ENCODE measurements at regions not wholly inside any gene's neighbourhood (a gene's known extent, or its start where the extent isn't known, plus 50 kb on each side); places are given as distances from the start of the nearest gene placed in this dataset.

DNA sequence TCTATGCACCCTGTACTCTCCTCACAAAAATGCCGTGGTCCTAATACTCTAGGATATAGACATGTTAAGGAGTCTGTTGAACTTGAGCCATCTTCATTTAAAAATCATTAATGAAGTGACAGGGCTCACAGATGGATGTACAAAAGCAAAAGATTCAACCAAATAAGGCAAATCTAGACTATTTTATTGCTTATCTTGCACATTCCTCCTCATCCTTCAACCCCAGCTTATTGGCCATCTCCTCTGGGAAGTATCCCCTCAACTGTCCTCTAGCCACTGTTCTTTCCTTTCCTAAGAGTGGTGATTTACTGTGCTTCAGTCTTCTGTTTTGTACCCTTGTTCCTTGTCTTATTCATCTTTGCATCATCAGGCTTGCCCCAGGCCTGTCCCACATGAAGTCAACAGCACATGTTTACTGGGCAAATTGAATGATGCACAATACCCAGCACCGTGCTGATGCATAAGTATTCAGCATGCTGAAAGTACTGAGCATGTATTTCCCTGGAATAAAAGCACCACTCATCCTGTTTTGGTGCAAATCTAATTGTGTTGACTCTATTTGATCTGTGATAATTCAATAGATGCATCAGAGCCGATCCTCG is 287.3 kb upstream of the CLNK start:
- CTCF ChIA-PET (ENCODE audit: unreplicated experiment): no interaction called here
- BruUV-seq (replicated peaks): no TSS peak
- no peaks in the 10 kb centered on the region for H4K20me1 ChIP-seq (ENCODE audit: insufficient read depth, low read length)

DNA sequence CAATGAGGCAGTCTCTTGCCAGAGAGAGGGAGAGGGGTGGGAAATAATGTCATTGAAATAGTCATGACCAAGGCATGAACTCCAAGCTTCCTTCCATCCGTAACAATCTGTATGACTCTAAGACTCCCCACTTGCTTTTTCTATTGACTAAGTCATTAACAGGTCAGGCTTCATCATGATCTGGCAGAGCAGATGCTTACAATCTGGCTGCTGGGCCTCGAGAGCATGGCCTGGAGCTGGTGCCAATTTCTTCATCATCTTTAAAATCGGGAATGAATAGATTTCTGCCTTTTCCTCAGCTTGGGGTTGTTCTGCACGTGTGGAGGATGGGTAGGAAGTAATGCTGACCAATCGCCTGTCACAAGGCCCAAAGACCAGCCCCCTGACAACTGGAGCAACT is 280.6 kb upstream of the CLNK start:
- H3K36me3 ChIP-seq (ENCODE audit: insufficient read depth, low read length): no peaks in the 10 kb centered on the region
- CTCF ChIA-PET (ENCODE audit: unreplicated experiment): no interaction called here
- no peaks in the 10 kb centered on the region for H3K9me3 ChIP-seq (ENCODE audit: low read length)

More for the DNA sequence above, 287.3 kb upstream of the CLNK start:
- Histone ChIP-seq H3K9me2 (ENCODE audit: insufficient read depth, low read length) (no peaks in the 10 kb centered on the region), H3K4me1 (ENCODE audit: insufficient read depth, low read length, poor library complexity, severe bottlenecking) (no peaks in the 10 kb centered on the region), H3K27ac (ENCODE audit: low read depth, low read length, poor library complexity, severe bottlenecking) (no peak overlapping the region), H3K36me3 (ENCODE audit: insufficient read depth, low read length) (no peaks in the 10 kb centered on the region), H3K79me2 (ENCODE audit: insufficient read depth, low read depth, low read length) (no peaks in the 10 kb centered on the region), H3K4me3 (ENCODE audit: low read depth, low read length, poor library complexity, severe bottlenecking) (no peak overlapping the region), H3K4me2 (ENCODE audit: low read length) (no peak overlapping the region), H2AFZ (ENCODE audit: low read length) (no peak overlapping the region), H3K9me3 (ENCODE audit: low read length) (no peaks in the 10 kb centered on the region)
- TF ChIP-seq, protein P1, sequence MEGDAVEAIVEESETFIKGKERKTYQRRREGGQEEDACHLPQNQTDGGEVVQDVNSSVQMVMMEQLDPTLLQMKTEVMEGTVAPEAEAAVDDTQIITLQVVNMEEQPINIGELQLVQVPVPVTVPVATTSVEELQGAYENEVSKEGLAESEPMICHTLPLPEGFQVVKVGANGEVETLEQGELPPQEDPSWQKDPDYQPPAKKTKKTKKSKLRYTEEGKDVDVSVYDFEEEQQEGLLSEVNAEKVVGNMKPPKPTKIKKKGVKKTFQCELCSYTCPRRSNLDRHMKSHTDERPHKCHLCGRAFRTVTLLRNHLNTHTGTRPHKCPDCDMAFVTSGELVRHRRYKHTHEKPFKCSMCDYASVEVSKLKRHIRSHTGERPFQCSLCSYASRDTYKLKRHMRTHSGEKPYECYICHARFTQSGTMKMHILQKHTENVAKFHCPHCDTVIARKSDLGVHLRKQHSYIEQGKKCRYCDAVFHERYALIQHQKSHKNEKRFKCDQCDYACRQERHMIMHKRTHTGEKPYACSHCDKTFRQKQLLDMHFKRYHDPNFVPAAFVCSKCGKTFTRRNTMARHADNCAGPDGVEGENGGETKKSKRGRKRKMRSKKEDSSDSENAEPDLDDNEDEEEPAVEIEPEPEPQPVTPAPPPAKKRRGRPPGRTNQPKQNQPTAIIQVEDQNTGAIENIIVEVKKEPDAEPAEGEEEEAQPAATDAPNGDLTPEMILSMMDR (conservative IDR thresholded peaks at IDR 0.05; ENCODE audit: low read length): no peak
- TF ChIP-seq EZH2phosphoT487 (IDR thresholded peaks at IDR 0.05; ENCODE audit: borderline replicate concordance, low read depth, low read length): no peak
- intact Hi-C loops (cut with micrococcal nuclease; ENCODE audit: unreplicated experiment): no loop called here
- POLR2A ChIA-PET: no interaction called here
- no peak for DNase-seq (ENCODE audit: low spot score)

More for the DNA sequence above, 280.6 kb upstream of the CLNK start:
- Histone ChIP-seq H2AFZ (ENCODE audit: low read length) (no peak overlapping the region), H3K9me2 (ENCODE audit: insufficient read depth, low read length) (no peaks in the 10 kb centered on the region), H3K79me2 (ENCODE audit: insufficient read depth, low read depth, low read length) (no peaks in the 10 kb centered on the region), H3K4me2 (ENCODE audit: low read length) (no peak overlapping the region), H4K20me1 (ENCODE audit: insufficient read depth, low read length) (no peaks in the 10 kb centered on the region), H3K4me1 (ENCODE audit: insufficient read depth, low read length, poor library complexity, severe bottlenecking) (no peaks in the 10 kb centered on the region), H3K27ac (ENCODE audit: low read depth, low read length, poor library complexity, severe bottlenecking) (no peak overlapping the region), H3K4me3 (ENCODE audit: low read depth, low read length, poor library complexity, severe bottlenecking) (no peak overlapping the region)
- intact Hi-C loops (cut with micrococcal nuclease; ENCODE audit: unreplicated experiment): no loop called here
- no peak for DNase-seq (ENCODE audit: low spot score)
- no TSS peak for BruUV-seq (replicated peaks)
- no peak for TF ChIP-seq EZH2phosphoT487 (IDR thresholded peaks at IDR 0.05; ENCODE audit: borderline replicate concordance, low read depth, low read length)
- TF ChIP-seq, protein P1 (conservative IDR thresholded peaks at IDR 0.05; ENCODE audit: low read length): no peak
- POLR2A ChIA-PET: interaction anchor here (0.7 to 1.1 kb wide), 2 partner anchors 8 to 14 kb away, joined by 3 read pairs; no protein-coding TSS in a partner anchor
